ENCODE measurements at regions not wholly inside any gene's neighbourhood (a gene's known extent, or its start where the extent isn't known, plus 50 kb on each side); places are given as distances from the start of the nearest gene placed in this dataset.

DNA sequence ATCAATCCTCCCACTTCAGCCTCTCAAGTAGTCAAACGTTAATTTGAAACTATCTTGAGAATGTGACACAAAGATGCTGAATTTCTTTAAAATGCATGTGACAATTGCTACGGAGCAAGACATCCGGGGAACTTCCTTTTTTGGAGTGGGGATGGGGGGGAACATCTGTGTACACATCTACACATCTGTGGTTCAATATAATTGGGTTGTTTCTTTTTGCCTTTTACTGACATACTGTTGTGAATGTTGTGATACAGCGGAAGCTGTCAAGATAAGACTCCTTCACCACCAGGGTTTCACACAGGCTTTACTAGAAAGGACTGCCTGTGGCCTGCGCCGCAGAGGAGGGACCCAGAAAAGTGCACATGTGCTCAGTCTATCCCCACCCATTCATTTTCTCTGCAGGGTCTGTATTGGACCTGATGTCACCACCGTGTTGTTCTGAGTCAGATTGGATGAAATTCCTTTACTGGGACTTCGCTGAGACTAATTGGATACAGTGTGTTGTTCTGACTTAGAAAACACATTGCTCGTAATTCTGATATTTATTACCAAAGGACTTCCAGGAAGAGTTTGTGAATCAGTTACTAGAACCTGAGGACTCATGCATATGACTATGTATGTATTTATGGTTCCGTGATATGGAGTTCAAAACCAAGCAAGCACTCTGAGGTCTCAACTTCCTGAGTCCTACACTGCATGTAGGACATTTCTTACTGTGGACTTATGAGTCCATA lies 98.7 kb upstream of the SGK1 start (continued):
- TF ChIP-seq YBX1 (IDR thresholded peaks at IDR 0.05) (no peak), MAFK (IDR thresholded peaks at IDR 0.05; ENCODE audit: low read length) (no peak), ATF3 (IDR thresholded peaks at IDR 0.05) (no peak; the same call in 1 of the 2 replicates), ATF3 (CRISPR knock-in tag; conservative IDR thresholded peaks at IDR 0.05) (no peak), ZNF696 (CRISPR knock-in tag; conservative IDR thresholded peaks at IDR 0.05) (no peak), UBTF (IDR thresholded peaks at IDR 0.05; ENCODE audit: borderline replicate concordance in 1 of 2, low read depth in 2 of 2, low read length in 2 of 2) (no peak), CBFB (CRISPR knock-in tag; IDR thresholded peaks at IDR 0.05) (no peak)
- TF ChIP-seq, protein P1, sequence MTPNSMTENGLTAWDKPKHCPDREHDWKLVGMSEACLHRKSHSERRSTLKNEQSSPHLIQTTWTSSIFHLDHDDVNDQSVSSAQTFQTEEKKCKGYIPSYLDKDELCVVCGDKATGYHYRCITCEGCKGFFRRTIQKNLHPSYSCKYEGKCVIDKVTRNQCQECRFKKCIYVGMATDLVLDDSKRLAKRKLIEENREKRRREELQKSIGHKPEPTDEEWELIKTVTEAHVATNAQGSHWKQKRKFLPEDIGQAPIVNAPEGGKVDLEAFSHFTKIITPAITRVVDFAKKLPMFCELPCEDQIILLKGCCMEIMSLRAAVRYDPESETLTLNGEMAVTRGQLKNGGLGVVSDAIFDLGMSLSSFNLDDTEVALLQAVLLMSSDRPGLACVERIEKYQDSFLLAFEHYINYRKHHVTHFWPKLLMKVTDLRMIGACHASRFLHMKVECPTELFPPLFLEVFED (CRISPR knock-in tag; conservative IDR thresholded peaks at IDR 0.05) = no peak
- TF ChIP-seq, protein P2, sequence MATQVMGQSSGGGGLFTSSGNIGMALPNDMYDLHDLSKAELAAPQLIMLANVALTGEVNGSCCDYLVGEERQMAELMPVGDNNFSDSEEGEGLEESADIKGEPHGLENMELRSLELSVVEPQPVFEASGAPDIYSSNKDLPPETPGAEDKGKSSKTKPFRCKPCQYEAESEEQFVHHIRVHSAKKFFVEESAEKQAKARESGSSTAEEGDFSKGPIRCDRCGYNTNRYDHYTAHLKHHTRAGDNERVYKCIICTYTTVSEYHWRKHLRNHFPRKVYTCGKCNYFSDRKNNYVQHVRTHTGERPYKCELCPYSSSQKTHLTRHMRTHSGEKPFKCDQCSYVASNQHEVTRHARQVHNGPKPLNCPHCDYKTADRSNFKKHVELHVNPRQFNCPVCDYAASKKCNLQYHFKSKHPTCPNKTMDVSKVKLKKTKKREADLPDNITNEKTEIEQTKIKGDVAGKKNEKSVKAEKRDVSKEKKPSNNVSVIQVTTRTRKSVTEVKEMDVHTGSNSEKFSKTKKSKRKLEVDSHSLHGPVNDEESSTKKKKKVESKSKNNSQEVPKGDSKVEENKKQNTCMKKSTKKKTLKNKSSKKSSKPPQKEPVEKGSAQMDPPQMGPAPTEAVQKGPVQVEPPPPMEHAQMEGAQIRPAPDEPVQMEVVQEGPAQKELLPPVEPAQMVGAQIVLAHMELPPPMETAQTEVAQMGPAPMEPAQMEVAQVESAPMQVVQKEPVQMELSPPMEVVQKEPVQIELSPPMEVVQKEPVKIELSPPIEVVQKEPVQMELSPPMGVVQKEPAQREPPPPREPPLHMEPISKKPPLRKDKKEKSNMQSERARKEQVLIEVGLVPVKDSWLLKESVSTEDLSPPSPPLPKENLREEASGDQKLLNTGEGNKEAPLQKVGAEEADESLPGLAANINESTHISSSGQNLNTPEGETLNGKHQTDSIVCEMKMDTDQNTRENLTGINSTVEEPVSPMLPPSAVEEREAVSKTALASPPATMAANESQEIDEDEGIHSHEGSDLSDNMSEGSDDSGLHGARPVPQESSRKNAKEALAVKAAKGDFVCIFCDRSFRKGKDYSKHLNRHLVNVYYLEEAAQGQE (IDR thresholded peaks at IDR 0.05; ENCODE audit: borderline replicate concordance) = peak; percentile 53; the same call in 1 of the 2 replicates
- TF ChIP-seq, protein P2 (CRISPR knock-in tag; IDR thresholded peaks at IDR 0.05; ENCODE audit: low read depth) = no peak
- TF ChIP-seq, protein P3, sequence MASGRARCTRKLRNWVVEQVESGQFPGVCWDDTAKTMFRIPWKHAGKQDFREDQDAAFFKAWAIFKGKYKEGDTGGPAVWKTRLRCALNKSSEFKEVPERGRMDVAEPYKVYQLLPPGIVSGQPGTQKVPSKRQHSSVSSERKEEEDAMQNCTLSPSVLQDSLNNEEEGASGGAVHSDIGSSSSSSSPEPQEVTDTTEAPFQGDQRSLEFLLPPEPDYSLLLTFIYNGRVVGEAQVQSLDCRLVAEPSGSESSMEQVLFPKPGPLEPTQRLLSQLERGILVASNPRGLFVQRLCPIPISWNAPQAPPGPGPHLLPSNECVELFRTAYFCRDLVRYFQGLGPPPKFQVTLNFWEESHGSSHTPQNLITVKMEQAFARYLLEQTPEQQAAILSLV (tag; IDR thresholded peaks at IDR 0.05) = no peak
